ENCODE measurements at regions not wholly inside any gene's neighbourhood (a gene's known extent, or its start where the extent isn't known, plus 50 kb on each side); places are given as distances from the start of the nearest gene placed in this dataset.

DNA sequence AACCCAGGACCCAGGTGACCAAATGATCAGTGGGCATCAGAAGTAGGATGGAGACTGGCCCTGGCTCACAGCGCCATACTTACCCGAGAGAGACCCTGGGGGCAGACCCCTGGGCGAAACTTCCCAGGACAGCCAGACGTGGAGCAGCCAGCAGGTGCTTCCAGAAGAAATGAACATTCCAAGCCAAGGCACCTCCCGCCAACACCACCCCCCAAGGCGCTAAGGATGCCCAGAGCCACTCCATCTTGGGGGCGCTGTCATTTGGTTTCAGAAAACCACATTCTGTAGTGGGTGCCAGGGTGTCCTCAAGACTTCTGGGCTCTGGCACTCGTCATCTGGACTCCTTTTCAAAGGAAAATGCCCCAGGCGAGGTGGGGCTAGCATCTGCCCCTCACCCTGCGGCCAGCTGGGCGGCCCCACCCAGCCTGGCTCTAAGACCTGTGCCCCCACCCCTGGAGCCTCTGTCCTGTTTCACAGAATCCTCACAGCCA, 98.8 kb downstream of the RIPK4 start:
- no peak for DNase-seq (ENCODE audit: low spot score)
- Mint-ChIP-seq H3K4me1 (ENCODE audit: low read depth) (peaks cover 6% of the 10 kb centered on the region), H3K4me3 (ENCODE audit: low read depth) (no peak overlapping the region), H3K9me3 (no peaks in the 10 kb centered on the region), H3K36me3 (ENCODE audit: low read depth) (no peaks in the 10 kb centered on the region), H3K27me3 (ENCODE audit: low read depth) (no peaks in the 10 kb centered on the region), H3K27ac (no peak overlapping the region)
- intact Hi-C loops (cut with micrococcal nuclease), result no loop called here

DNA sequence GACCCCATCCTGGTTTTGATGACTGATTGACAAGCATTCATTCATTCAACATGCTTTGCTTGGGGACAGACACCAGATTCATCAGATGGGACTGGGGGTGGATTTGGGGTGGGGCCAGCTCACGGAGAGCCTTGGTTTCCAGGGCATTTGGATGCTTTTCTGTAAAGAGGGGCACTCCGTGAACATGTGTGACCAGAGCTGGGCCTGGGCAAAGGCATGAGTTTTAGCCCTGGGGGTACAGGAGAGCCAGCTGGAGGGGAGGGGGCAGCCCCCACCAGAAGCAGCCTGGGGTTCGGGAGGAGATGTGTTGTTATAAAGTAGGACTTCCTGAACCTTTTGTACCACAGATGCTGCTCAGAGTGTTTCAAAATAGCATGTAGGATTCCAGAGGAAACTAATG, 99.7 kb downstream of the RIPK4 start:
- no peaks in the 10 kb centered on the region for H3K27me3 Mint-ChIP-seq (ENCODE audit: low read depth)
- no peak overlapping the region for H3K4me3 Mint-ChIP-seq (ENCODE audit: low read depth)
- H3K27ac Mint-ChIP-seq, result no peak overlapping the region
- intact Hi-C loops (cut with micrococcal nuclease), result no loop called here
- peaks cover 5% of the 10 kb centered on the region for H3K4me1 Mint-ChIP-seq (ENCODE audit: low read depth)
- no peak for DNase-seq (ENCODE audit: low spot score)
- no peaks in the 10 kb centered on the region for H3K36me3 Mint-ChIP-seq (ENCODE audit: low read depth)
- no peaks in the 10 kb centered on the region for H3K9me3 Mint-ChIP-seq

DNA sequence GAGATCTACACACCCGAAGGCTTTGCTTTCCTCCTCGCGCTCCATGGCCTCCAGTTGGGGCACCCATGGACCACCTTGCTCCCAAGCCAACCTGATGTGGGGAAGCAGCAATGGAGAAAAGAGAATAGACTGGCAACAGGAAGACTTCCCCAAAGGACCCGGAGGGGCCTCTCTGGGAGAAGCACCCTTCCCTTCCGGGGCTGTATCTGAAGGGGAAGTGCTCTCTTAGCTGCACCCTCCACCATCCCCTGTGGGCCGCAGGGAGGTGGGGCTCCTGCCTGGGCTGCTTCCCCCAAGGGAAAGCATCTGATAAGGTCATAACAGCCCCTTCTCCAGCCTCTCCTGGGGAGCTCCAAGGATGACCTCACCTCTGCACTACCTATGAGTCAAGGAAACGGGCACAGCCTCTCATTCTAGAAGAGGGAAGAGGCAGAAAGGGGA, 100.2 kb downstream of the RIPK4 start:
- Mint-ChIP-seq H3K36me3 (ENCODE audit: low read depth) (no peaks in the 10 kb centered on the region), H3K4me3 (ENCODE audit: low read depth) (no peak overlapping the region), H3K9me3 (no peaks in the 10 kb centered on the region), H3K27me3 (ENCODE audit: low read depth) (no peaks in the 10 kb centered on the region), H3K27ac (no peak overlapping the region), H3K4me1 (ENCODE audit: low read depth) (peaks cover 3% of the 10 kb centered on the region)
- intact Hi-C loops (cut with micrococcal nuclease), result no loop called here
- no peak for DNase-seq (ENCODE audit: low spot score)

DNA sequence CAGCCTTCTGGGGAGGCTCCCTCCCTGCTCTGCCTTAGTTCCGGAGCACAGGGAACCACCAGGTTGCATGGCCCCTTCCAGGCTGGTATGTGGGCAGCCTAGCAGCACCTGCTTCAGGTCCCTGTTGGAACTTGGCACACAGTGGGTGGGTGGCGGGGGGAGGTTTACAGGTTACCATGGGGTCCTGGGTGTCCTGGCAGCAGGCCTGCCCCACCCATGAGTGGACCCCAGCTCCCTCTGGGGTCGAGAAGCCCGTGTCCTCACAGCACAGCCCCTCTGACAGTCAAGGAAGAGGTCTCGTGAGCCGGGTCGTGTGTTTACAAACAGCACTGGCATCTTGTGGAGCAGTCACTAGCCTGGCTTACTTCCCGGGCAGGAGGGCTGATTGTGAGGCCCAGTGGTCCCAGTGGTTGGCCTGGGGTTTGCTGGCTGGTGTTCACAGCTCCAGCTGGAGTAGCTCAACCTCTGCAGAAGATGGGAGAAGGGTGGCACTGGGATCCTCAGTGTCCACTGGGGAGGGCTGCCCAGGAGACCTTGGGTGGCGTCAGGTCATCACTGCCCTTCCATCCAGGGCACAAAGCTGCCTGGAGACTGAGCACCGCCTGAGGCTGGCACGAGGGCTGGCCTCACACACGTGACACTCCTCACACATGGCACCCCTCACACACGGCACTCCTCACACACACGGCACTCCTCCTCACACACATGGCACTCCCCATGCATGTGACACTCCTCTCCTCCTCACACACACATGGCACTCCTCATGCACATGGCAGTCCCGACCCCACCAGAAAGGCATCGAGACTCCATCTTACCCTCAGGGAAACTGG, 100.9 kb downstream of the RIPK4 start:
- Mint-ChIP-seq H3K27me3 (ENCODE audit: low read depth) (no peaks in the 10 kb centered on the region), H3K36me3 (ENCODE audit: low read depth) (no peaks in the 10 kb centered on the region)

DNA sequence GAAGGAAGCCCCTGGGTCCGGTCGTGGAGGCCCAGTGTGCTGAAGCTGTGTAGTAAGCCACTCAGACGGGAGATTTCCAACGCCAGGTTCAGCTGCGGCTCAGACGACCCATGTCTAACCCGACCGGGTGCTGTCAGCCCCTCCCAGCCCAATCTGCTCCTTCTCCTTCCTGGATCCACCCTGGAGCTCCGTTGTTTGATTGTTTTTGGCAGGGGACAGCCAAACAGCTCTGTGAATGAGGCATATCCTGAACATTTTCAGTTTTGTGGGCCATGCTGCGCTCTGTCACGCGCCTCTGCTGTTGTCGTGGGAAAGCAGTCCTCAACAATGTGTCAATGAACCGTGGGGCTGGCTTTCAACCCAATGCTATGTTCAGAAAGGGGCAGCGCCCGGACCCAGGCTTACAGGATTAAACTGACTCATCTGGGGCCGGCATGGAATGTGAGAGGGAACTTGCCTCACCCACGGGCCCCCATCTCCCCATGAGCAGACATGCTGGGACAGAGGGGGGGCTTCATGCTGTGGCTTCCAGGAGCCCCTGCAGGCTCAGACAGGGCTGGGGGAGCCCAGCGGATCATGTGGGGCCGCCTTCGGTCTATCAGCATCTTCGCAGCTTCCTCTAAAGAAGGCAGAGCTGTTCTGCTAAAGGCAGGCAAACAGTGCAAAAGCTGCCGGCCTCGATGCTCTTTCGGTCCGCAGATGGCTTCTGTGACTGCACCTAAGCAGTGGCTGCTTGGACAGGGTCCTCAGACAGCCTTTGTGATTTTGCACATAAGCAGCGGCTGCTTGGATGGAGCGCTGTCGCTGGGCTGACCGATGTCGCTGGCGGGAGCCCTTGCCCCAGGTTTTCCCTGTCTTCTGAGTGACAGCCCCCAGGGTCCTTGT, 101.7 kb downstream of the RIPK4 start:
- Mint-ChIP-seq H3K36me3 (ENCODE audit: low read depth) (no peaks in the 10 kb centered on the region), H3K27ac (no peak overlapping the region), H3K9me3 (no peaks in the 10 kb centered on the region), H3K4me1 (ENCODE audit: low read depth) (no peaks in the 10 kb centered on the region), H3K4me3 (ENCODE audit: low read depth) (no peak overlapping the region), H3K27me3 (ENCODE audit: low read depth) (no peaks in the 10 kb centered on the region)
- DNase-seq (ENCODE audit: low spot score), result no peak
- intact Hi-C loops (cut with micrococcal nuclease), result no loop called here

More for the DNA sequence above, 100.9 kb downstream of the RIPK4 start:
- H3K27ac Mint-ChIP-seq, result no peak overlapping the region
- no peaks in the 10 kb centered on the region for H3K9me3 Mint-ChIP-seq
- no peak overlapping the region for H3K4me3 Mint-ChIP-seq (ENCODE audit: low read depth)
- no peak for DNase-seq (ENCODE audit: low spot score)
- H3K4me1 Mint-ChIP-seq (ENCODE audit: low read depth), result no peaks in the 10 kb centered on the region
- intact Hi-C loops (cut with micrococcal nuclease), result no loop called here

DNA sequence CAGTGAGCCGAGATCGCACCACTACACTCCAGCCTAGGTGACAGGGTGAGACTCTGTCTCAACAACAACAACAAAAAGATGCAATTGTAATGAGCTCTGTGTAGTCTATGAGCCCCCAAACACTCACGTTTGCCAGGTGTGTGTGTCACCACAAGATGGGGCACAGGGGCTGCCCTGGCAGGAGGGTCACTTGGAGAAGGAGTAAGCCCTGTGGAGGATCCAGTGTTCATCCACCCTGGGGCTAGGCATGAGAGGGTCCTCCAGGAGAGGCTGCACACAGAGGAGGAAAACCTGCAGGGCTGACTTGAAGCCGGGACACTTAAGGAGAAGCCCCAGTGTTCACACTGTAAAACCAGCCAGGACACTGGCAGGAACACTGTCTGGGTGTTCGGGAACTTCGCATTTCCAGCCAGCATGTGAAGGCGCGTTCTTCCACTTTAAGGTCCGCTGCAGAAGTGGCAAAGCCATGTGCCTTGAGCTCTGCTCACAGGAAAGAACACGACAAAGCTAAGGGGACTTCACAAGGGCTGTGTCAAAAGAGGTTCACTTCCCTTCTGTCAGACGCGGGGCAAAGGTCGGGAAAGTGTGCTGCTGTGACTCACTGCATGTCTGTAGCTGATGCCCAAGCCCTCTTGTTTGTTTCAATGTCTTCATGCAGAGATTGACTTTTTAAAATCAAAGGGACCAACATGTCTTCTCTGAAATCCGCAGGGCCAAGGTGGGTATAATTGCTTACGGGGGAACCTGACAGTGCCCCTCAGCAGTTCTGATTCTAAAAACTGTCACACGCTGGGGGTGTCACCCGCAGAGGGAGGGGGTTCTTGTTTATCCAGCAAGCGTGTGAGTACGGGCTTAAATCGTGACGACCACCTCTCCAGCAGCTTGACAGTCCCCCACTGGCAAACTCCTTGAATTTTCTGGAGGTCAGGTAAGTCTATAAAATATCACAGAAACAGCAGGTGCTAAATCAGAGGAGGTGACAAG, 102.8 kb downstream of the RIPK4 start:
- H3K9me3 Mint-ChIP-seq, result no peaks in the 10 kb centered on the region
- no peak overlapping the region for H3K4me3 Mint-ChIP-seq (ENCODE audit: low read depth)
- no peaks in the 10 kb centered on the region for H3K36me3 Mint-ChIP-seq (ENCODE audit: low read depth)
- DNase-seq (ENCODE audit: low spot score), result no peak
- intact Hi-C loops (cut with micrococcal nuclease), result no loop called here
- H3K27ac Mint-ChIP-seq, result no peak overlapping the region
- no peaks in the 10 kb centered on the region for H3K27me3 Mint-ChIP-seq (ENCODE audit: low read depth)
- no peaks in the 10 kb centered on the region for H3K4me1 Mint-ChIP-seq (ENCODE audit: low read depth)

DNA sequence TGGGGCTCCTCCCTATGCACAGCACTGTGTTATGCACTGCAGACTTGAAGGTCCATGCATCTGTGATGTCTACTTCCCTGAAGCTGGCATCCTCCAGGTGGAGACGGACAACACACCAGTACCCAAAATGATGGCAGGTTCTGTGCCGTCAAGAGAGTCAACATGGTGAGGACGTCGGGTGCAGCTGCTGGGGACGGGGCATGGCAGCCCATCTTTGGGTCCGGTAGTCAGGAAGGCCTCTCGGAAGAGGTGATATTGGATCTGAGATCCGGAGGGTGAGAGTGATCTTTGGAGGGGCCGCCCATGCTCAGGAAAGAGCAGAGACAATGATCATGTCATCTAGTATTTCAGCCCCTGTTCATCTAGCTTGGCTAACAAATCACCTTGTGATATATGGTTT, 104.1 kb downstream of the RIPK4 start:
- Mint-ChIP-seq H3K4me1 (ENCODE audit: low read depth) (no peaks in the 10 kb centered on the region), H3K27ac (no peak overlapping the region), H3K4me3 (ENCODE audit: low read depth) (no peak overlapping the region), H3K27me3 (ENCODE audit: low read depth) (no peaks in the 10 kb centered on the region), H3K9me3 (no peaks in the 10 kb centered on the region), H3K36me3 (ENCODE audit: low read depth) (no peaks in the 10 kb centered on the region)
- intact Hi-C loops (cut with micrococcal nuclease), result no loop called here
- no peak for DNase-seq (ENCODE audit: low spot score)

DNA sequence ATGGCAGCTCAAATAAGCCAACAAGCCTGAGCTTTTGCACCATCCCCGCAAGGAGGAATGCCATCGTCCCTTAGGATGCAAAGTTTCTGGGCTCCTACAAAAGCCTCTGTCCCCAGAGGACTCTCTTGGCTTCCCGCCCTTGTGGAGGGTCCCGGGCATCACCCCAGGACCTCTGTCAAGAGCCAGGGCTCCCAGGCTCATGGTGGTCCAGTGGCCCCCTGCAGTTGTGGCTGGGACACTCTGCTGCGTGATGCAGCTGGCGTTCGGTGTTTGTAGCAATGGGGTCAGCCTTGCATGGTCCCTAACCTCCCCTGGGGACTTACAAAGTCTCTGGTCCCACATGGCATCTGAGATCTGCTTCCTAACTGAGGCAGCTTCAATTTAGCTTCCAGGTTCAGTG, 104.7 kb downstream of the RIPK4 start:
- intact Hi-C loops (cut with micrococcal nuclease), result no loop called here
- Mint-ChIP-seq H3K36me3 (ENCODE audit: low read depth) (no peaks in the 10 kb centered on the region), H3K4me1 (ENCODE audit: low read depth) (no peaks in the 10 kb centered on the region), H3K27me3 (ENCODE audit: low read depth) (no peaks in the 10 kb centered on the region), H3K27ac (no peak overlapping the region), H3K9me3 (no peaks in the 10 kb centered on the region), H3K4me3 (ENCODE audit: low read depth) (no peak overlapping the region)
- no peak for DNase-seq (ENCODE audit: low spot score)

DNA sequence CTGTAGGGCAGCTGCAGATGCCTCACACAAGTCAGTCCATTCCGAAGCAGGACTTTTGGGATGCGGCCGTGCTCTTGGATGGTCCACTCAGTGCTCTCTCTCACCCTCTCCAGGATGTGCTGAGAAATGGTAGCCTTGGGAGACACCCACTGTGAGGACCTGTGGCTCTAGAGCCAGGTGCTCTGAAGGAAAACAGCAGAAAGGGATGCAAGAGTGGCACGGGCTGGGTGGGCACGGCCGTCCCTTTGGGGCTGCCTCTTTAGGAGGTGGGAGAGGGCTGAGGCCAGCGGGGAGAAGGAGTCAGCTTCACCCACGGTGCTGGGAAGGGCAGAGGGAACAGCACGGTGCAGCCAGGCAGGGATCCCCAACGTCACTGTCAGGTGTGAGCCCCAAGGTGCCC, 106.1 kb downstream of the RIPK4 start:
- Mint-ChIP-seq H3K27ac (no peak overlapping the region), H3K4me3 (ENCODE audit: low read depth) (no peak overlapping the region), H3K9me3 (no peaks in the 10 kb centered on the region), H3K27me3 (ENCODE audit: low read depth) (no peaks in the 10 kb centered on the region), H3K36me3 (ENCODE audit: low read depth) (no peaks in the 10 kb centered on the region), H3K4me1 (ENCODE audit: low read depth) (no peaks in the 10 kb centered on the region)
- no peak for DNase-seq (ENCODE audit: low spot score)
- intact Hi-C loops (cut with micrococcal nuclease), result no loop called here

DNA sequence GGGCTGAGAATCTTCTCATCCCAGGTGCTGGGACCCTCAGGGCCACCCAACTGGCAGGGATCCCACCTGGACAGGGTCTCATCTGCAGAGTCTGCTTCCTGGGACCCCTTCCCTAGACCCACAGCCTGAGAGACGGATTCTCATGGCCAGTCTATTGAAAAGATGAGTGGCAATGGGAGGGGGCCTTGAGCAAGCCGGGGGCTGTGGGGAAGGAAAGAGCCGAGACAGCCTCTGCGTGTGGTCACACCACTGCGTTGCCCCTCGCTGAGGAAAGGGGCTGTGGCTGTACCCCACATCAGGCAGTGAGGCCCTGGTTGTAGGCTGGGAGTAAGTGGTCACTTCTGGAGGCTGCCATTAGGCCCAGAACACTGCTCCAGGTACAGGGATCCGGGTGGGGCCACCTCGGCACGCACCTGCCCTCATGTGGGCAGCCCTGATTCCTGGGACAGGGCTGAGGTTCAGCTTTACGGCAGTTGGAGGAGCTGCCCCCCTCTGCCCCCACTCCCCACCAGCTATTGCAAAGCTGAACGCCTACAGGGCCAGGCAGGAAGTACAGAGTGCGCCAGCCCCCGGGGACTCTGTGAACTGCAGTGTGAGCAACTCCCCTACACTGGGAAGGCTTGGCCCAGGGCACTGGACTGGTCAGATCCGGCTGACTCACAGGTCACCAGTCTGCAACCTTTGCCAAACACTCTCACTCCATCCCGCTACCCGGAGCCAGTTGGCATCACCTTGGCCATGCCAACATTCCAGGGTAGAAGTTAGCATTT, 106.9 kb downstream of the RIPK4 start:
- no peak for DNase-seq (ENCODE audit: low spot score)
- intact Hi-C loops (cut with micrococcal nuclease), result no loop called here
- Mint-ChIP-seq H3K4me3 (ENCODE audit: low read depth) (no peak overlapping the region), H3K36me3 (ENCODE audit: low read depth) (no peaks in the 10 kb centered on the region), H3K27ac (no peak overlapping the region), H3K4me1 (ENCODE audit: low read depth) (no peaks in the 10 kb centered on the region), H3K27me3 (ENCODE audit: low read depth) (peaks cover 2% of the 10 kb centered on the region), H3K9me3 (no peaks in the 10 kb centered on the region)

DNA sequence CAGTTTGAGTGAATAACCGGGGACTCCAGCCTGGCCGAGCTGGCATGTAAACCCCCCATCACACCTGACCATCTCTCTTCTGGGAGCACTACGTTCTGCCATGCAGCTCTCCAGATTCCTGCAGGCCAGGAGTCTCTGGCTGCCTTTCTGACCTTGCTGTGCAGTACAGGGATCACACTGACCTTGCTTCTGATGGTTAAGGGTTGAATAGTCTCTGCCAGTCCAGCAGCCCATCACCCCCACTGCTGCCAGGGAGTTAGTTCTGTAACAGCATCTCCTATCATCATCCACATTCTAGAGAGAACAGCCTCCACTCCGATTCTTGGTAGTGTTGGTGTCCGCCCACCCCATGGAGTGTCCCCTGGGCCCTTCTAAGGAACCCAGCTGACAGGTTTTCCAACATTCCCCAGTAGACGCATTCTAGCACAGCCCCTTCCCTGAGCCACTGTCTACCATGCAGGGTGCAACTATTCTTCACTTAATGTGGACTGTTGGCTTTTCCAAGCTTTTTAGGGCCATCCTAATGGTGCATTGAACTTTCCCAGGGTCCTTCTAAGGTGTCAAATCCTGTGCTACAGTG, 109.8 kb downstream of the RIPK4 start:
- H3K9me3 Mint-ChIP-seq, result no peaks in the 10 kb centered on the region
- DNase-seq (ENCODE audit: low spot score), result no peak
- H3K27ac Mint-ChIP-seq, result no peak overlapping the region
- no peaks in the 10 kb centered on the region for H3K36me3 Mint-ChIP-seq (ENCODE audit: low read depth)
- no peaks in the 10 kb centered on the region for H3K4me1 Mint-ChIP-seq (ENCODE audit: low read depth)
- H3K27me3 Mint-ChIP-seq (ENCODE audit: low read depth), result peaks cover 2% of the 10 kb centered on the region
- no peak overlapping the region for H3K4me3 Mint-ChIP-seq (ENCODE audit: low read depth)
- intact Hi-C loops (cut with micrococcal nuclease), result no loop called here
